ENCODE measurements at regions not wholly inside any gene's neighbourhood (a gene's known extent, or its start where the extent isn't known, plus 50 kb on each side); places are given as distances from the start of the nearest gene placed in this dataset.

DNA sequence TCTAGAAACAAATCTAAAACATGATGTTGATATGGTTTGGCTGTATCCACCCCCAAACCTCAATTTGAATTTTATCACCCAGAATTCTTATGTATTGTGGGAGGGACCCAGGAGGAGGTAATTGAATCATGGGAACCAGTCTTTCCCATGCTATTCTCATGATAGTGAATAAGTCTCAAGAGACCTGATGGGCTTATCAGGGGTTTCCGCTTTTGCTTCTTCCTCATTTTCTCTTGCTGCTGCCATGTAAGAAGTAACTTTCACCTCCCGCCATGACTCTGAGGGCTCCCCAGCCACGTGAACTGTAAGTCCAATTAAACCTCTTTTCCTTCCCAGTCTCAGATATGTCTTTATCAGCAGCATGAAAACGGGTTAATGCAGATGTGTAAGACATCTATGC lies 232.7 kb upstream of the ONECUT1 start:
- TF ChIP-seq, protein P1, sequence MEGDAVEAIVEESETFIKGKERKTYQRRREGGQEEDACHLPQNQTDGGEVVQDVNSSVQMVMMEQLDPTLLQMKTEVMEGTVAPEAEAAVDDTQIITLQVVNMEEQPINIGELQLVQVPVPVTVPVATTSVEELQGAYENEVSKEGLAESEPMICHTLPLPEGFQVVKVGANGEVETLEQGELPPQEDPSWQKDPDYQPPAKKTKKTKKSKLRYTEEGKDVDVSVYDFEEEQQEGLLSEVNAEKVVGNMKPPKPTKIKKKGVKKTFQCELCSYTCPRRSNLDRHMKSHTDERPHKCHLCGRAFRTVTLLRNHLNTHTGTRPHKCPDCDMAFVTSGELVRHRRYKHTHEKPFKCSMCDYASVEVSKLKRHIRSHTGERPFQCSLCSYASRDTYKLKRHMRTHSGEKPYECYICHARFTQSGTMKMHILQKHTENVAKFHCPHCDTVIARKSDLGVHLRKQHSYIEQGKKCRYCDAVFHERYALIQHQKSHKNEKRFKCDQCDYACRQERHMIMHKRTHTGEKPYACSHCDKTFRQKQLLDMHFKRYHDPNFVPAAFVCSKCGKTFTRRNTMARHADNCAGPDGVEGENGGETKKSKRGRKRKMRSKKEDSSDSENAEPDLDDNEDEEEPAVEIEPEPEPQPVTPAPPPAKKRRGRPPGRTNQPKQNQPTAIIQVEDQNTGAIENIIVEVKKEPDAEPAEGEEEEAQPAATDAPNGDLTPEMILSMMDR (IDR thresholded peaks at IDR 0.05), result no peak
- no peak for TF ChIP-seq POLR2A (IDR thresholded peaks at IDR 0.05)
